Endothelial cell of umbilical vein (primary cell): ENCODE measurements at regions not wholly inside any gene's neighbourhood (a gene's known extent, or its start where the extent isn't known, plus 50 kb on each side); places are given as distances from the start of the nearest gene placed in this dataset.

Experiments
- GATA2 ChIP-seq: IDR thresholded peaks from 2 replicates; pipeline ENCODE4 v1.7.0; 2011; ENCODE audit warnings: low read depth, mild to moderate bottlenecking, moderate library complexity, mixed read lengths, low read length; ENCODE audit not compliant: insufficient read length, insufficient read depth
- POLR2A ChIP-seq: IDR thresholded peaks from 2 replicates; pipeline ENCODE4 v1.6.1; 2012; ENCODE audit warnings: low read depth, mild to moderate bottlenecking, control low read depth, low read length
- POLR2AphosphoS5 ChIP-seq: IDR thresholded peaks from 2 replicates; pipeline ENCODE4 v1.6.1; 2012; ENCODE audit warnings: low read depth, mild to moderate bottlenecking, control low read depth, low read length, moderate library complexity; ENCODE audit not compliant: insufficient read depth
- TF ChIP-seq, protein P1 (sequence below), 2 donors: IDR thresholded peaks; 1 replicate in 1 of 2; 2 replicates in 1 of 2; pipeline ENCODE4 v1.5.1; 2011; ENCODE audit warnings: low read length in 2 of 2, mild to moderate bottlenecking in 2 of 2, moderate library complexity in 2 of 2, control low read depth in 1 of 2, inconsistent platforms in 1 of 2, low read depth in 1 of 2; ENCODE audit not compliant: insufficient read depth in 1 of 2; ENCODE audit errors: extremely low read depth in 1 of 2
- TF ChIP-seq, protein P2 (sequence below): IDR thresholded peaks from 2 replicates; pipeline ENCODE4 v1.6.1; 2011; ENCODE audit not compliant: insufficient read depth, insufficient read length

DNA sequence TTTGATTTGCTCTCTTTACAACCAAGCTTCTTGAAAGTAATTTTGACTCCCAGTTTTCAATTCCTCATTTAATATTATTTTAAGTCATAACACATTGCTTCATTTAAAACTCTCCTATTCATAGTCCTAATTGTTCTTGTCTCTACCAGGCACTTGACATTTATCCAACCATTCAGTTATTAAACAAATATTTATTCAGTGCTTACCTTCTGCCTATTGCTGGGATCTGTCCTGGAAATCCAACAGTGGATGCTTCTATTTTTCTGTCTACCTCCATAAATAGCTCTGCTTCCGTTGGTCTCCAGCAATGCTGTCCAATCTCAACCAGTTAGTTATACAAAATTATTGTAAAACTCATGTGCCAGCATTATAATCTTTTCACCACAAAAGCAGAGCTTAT is 615.1 kb downstream of the ZWINT start:
- TF ChIP-seq, protein P1, sequence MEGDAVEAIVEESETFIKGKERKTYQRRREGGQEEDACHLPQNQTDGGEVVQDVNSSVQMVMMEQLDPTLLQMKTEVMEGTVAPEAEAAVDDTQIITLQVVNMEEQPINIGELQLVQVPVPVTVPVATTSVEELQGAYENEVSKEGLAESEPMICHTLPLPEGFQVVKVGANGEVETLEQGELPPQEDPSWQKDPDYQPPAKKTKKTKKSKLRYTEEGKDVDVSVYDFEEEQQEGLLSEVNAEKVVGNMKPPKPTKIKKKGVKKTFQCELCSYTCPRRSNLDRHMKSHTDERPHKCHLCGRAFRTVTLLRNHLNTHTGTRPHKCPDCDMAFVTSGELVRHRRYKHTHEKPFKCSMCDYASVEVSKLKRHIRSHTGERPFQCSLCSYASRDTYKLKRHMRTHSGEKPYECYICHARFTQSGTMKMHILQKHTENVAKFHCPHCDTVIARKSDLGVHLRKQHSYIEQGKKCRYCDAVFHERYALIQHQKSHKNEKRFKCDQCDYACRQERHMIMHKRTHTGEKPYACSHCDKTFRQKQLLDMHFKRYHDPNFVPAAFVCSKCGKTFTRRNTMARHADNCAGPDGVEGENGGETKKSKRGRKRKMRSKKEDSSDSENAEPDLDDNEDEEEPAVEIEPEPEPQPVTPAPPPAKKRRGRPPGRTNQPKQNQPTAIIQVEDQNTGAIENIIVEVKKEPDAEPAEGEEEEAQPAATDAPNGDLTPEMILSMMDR (IDR thresholded peaks at IDR 0.05; ENCODE audit: extremely low read depth in 1 of 2, insufficient read depth in 1 of 2, low read depth in 1 of 2, low read length in 2 of 2): no peak
- TF ChIP-seq POLR2A (no peak), POLR2AphosphoS5 (no peak), GATA2 (no peak)
- TF ChIP-seq, protein P2, sequence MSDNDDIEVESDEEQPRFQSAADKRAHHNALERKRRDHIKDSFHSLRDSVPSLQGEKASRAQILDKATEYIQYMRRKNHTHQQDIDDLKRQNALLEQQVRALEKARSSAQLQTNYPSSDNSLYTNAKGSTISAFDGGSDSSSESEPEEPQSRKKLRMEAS: no peak
